HUES48 (cell line): ENCODE measurements at regions not wholly inside any gene's neighbourhood (a gene's known extent, or its start where the extent isn't known, plus 50 kb on each side); places are given as distances from the start of the nearest gene placed in this dataset.
"Not testable (repeated sequence)": the region's sequence is repeated elsewhere in the genome, so short reads cannot be mapped to it uniquely, and the experiment has no call there.

ENCODE experiments used
- H3K27ac ChIP-seq: one replicate; pipeline ENCODE4 v1.7.0; 2013; ENCODE audit warnings: low read depth, low read length, inconsistent platforms
- H3K27me3 ChIP-seq: 2 replicates; pipeline ENCODE4 v1.6.1; 2013; ENCODE audit warnings: mild to moderate bottlenecking, low read length; ENCODE audit not compliant: control insufficient read depth, insufficient read depth
- H3K36me3 ChIP-seq: 2 replicates; pipeline ENCODE4 v1.6.1; 2013; ENCODE audit warnings: low read length; ENCODE audit not compliant: control insufficient read depth, insufficient read depth
- H3K4me1 ChIP-seq: 2 replicates; pipeline ENCODE4 v1.6.1; 2013; ENCODE audit warnings: mild to moderate bottlenecking, low read length; ENCODE audit not compliant: control insufficient read depth, insufficient read depth
- H3K4me3 ChIP-seq: 2 replicates; pipeline ENCODE4 v1.5.1; 2013; ENCODE audit warnings: mild to moderate bottlenecking, low read depth, low read length
- H3K9ac ChIP-seq: 2 replicates; pipeline ENCODE4 v1.6.1; 2013; ENCODE audit warnings: mild to moderate bottlenecking, low read depth, low read length, moderate library complexity
- H3K9me3 ChIP-seq: 2 replicates; pipeline ENCODE4 v1.6.1; 2013; ENCODE audit warnings: low read length; ENCODE audit not compliant: control insufficient read depth, insufficient read depth

- peaks cover 18% of the 10 kb centered on the region for H3K4me1 ChIP-seq
- H3K27ac ChIP-seq: no peak overlapping the region
- H3K36me3 ChIP-seq: no peaks in the 10 kb centered on the region
- no peaks in the 10 kb centered on the region for H3K27me3 ChIP-seq
- no peak overlapping the region for H3K9ac ChIP-seq
- H3K4me3 ChIP-seq: no peak overlapping the region
- no peaks in the 10 kb centered on the region for H3K9me3 ChIP-seq
Measured at GRCh38 chr10:20593649-20594048, 303.5 kb downstream of the NEBL start.

- Histone ChIP-seq H3K9ac (no peak overlapping the region), H3K36me3 (no peaks in the 10 kb centered on the region), H3K27ac (no peak overlapping the region), H3K4me3 (no peak overlapping the region), H3K27me3 (no peaks in the 10 kb centered on the region), H3K9me3 (0 out of 2 replicates have a peak, but pooled peaks cover 7% of the 10 kb centered on the region), H3K4me1 (no peaks in the 10 kb centered on the region)
Measured at GRCh38 chr10:20582041-20582440, 315.1 kb downstream of the NEBL start.

- no peak overlapping the region for H3K27ac ChIP-seq
- H3K27me3 ChIP-seq: no peaks in the 10 kb centered on the region
- H3K9ac ChIP-seq: no peak overlapping the region
- H3K4me1 ChIP-seq: no peaks in the 10 kb centered on the region
- H3K9me3 ChIP-seq: no peaks in the 10 kb centered on the region
- H3K36me3 ChIP-seq: no peaks in the 10 kb centered on the region
- no peak overlapping the region for H3K4me3 ChIP-seq
Measured at GRCh38 chr10:20573924-20574323, 323.2 kb downstream of the NEBL start.

GRCh38 chr10:20555990-20556389 is 341.1 kb downstream of the NEBL start:
- not testable (repeated sequence) for H3K4me3 ChIP-seq, H3K4me1 ChIP-seq, H3K9ac ChIP-seq, H3K36me3 ChIP-seq, H3K27me3 ChIP-seq, H3K27ac ChIP-seq
- H3K9me3 ChIP-seq: peaks cover 11% of the 10 kb centered on the region; the same call in 1 of the 2 replicates

- Histone ChIP-seq H3K27ac (no peak overlapping the region), H3K9ac (no peak overlapping the region), H3K36me3 (no peaks in the 10 kb centered on the region), H3K4me1 (no peaks in the 10 kb centered on the region), H3K27me3 (no peaks in the 10 kb centered on the region), H3K4me3 (no peak overlapping the region), H3K9me3 (peaks cover 11% of the 10 kb centered on the region; the same call in 1 of the 2 replicates)
Measured at GRCh38 chr10:20552382-20552781, 344.7 kb downstream of the NEBL start.

- no peak overlapping the region for H3K4me3 ChIP-seq
- H3K9me3 ChIP-seq: peaks cover 11% of the 10 kb centered on the region; the same call in 1 of the 2 replicates
- H3K27ac ChIP-seq: no peak overlapping the region
- H3K27me3 ChIP-seq: no peaks in the 10 kb centered on the region
- H3K4me1 ChIP-seq: no peaks in the 10 kb centered on the region
- H3K9ac ChIP-seq: no peak overlapping the region
- H3K36me3 ChIP-seq: no peaks in the 10 kb centered on the region
Measured at GRCh38 chr10:20551761-20552160, 345.4 kb downstream of the NEBL start.

GRCh38 chr10:20535897-20536881 is 360.9 kb downstream of the NEBL start:
- Histone ChIP-seq H3K27ac (no peak overlapping the region), H3K36me3 (no peaks in the 10 kb centered on the region), H3K9me3 (peaks cover 11% of the 10 kb centered on the region), H3K4me1 (no peaks in the 10 kb centered on the region), H3K4me3 (no peak overlapping the region), H3K27me3 (no peaks in the 10 kb centered on the region), H3K9ac (no peak overlapping the region)

GRCh38 chr10:20531241-20531883 is 365.7 kb downstream of the NEBL start:
- not testable (repeated sequence) for H3K9me3 ChIP-seq, H3K4me1 ChIP-seq, H3K9ac ChIP-seq, H3K27ac ChIP-seq, H3K27me3 ChIP-seq, H3K36me3 ChIP-seq, H3K4me3 ChIP-seq

GRCh38 chr10:20521186-20521585 is 375.9 kb downstream of the NEBL start:
- Histone ChIP-seq H3K36me3 (no peaks in the 10 kb centered on the region), H3K4me1 (no peaks in the 10 kb centered on the region), H3K9me3 (no peaks in the 10 kb centered on the region), H3K9ac (no peak overlapping the region), H3K27ac (no peak overlapping the region), H3K4me3 (no peak overlapping the region), H3K27me3 (no peaks in the 10 kb centered on the region)

- H3K36me3 ChIP-seq: no peaks in the 10 kb centered on the region
- no peak overlapping the region for H3K9ac ChIP-seq
- no peaks in the 10 kb centered on the region for H3K4me1 ChIP-seq
- H3K27ac ChIP-seq: no peak overlapping the region
- H3K4me3 ChIP-seq: no peak overlapping the region
- H3K9me3 ChIP-seq: no peaks in the 10 kb centered on the region
- no peaks in the 10 kb centered on the region for H3K27me3 ChIP-seq
Measured at GRCh38 chr10:20515654-20516053, 381.5 kb downstream of the NEBL start.

- Histone ChIP-seq H3K4me3 (no peak overlapping the region), H3K9ac (no peak overlapping the region), H3K4me1 (no peaks in the 10 kb centered on the region), H3K9me3 (no peaks in the 10 kb centered on the region), H3K27me3 (no peaks in the 10 kb centered on the region), H3K36me3 (no peaks in the 10 kb centered on the region), H3K27ac (no peak overlapping the region)
Measured at GRCh38 chr10:20512631-20513030, 384.5 kb downstream of the NEBL start.
